ENCODE measurements at regions not wholly inside any gene's neighbourhood (a gene's known extent, or its start where the extent isn't known, plus 50 kb on each side); places are given as distances from the start of the nearest gene placed in this dataset.

- TF ChIP-seq CTCF (IDR thresholded peaks at IDR 0.05): no peak
- TF ChIP-seq POLR2A (IDR thresholded peaks at IDR 0.05): no peak
Observed at GRCh38 chr6:169367507-169367906, 113.9 kb upstream of the THBS2 start.

All from esophagus squamous epithelium (tissue), 4 donors.